PC-3 (cell line): ENCODE measurements at regions not wholly inside any gene's neighbourhood (a gene's known extent, or its start where the extent isn't known, plus 50 kb on each side); places are given as distances from the start of the nearest gene placed in this dataset.

Source experiments
- EZH2 ChIP-seq: fragments of 300-600 bp; sonication (generic); IDR thresholded peaks from one replicate; pipeline ENCODE4 v1.6.1; 2017; ENCODE audit warnings: antibody characterized with exemption, mild to moderate bottlenecking, low read length; ENCODE audit not compliant: unreplicated experiment
- TF ChIP-seq, protein P1 (sequence below): fragments of 300-600 bp; sonication (generic); conservative IDR thresholded peaks from 2 replicates; pipeline ENCODE4 v1.5.1; 2017; ENCODE audit warnings: antibody characterized with exemption, low read depth, mild to moderate bottlenecking, low read length

DNA sequence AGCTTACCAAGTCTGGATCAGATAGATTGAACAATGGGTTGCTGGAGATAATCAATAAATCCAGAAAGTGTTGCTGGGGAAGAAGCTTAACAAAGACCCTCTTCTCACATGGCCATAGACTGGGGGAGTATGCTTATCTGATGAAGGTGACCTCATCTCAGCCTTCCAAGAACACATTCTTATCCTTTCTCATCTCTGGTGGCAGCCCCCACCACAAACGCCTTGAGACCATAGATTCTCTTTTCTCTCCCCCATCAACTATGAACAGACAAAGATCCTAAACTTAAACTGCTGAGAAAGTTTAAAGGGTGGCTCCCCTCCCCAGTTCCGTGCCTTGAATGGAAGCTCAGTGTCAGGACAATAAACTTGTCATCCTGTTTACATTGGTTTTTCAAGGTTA, 428.7 kb upstream of the TRIB2 start:
- no peak for TF ChIP-seq EZH2
- TF ChIP-seq, protein P1, sequence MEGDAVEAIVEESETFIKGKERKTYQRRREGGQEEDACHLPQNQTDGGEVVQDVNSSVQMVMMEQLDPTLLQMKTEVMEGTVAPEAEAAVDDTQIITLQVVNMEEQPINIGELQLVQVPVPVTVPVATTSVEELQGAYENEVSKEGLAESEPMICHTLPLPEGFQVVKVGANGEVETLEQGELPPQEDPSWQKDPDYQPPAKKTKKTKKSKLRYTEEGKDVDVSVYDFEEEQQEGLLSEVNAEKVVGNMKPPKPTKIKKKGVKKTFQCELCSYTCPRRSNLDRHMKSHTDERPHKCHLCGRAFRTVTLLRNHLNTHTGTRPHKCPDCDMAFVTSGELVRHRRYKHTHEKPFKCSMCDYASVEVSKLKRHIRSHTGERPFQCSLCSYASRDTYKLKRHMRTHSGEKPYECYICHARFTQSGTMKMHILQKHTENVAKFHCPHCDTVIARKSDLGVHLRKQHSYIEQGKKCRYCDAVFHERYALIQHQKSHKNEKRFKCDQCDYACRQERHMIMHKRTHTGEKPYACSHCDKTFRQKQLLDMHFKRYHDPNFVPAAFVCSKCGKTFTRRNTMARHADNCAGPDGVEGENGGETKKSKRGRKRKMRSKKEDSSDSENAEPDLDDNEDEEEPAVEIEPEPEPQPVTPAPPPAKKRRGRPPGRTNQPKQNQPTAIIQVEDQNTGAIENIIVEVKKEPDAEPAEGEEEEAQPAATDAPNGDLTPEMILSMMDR, result no peak
